Suppressor macrophage treated with lipopolysaccharide for 1 hour (primary cell): ENCODE measurements at regions not wholly inside any gene's neighbourhood (a gene's known extent, or its start where the extent isn't known, plus 50 kb on each side); places are given as distances from the start of the nearest gene placed in this dataset.

ENCODE experiments used
- DNase-seq, 3 donors: peaks; one replicate each; pipeline ENCODE4 v3.0.0-alpha.2; 2020 to 2022

- DNase-seq: no peak
Measured at GRCh38 chr13:86974251-86974994, 696.7 kb upstream of the SLITRK5 start.

GRCh38 chr13:86974995-86975328 lies 696.2 kb upstream of the SLITRK5 start:
- DNase-seq: no peak

- no peak for DNase-seq
Measured at GRCh38 chr13:86976521-86977324, 694.4 kb upstream of the SLITRK5 start.

GRCh38 chr13:86986448-86986847 lies 684.7 kb upstream of the SLITRK5 start:
- no peak for DNase-seq

GRCh38 chr13:86992251-86992650 lies 678.9 kb upstream of the SLITRK5 start:
- no peak for DNase-seq

GRCh38 chr13:87003265-87003664 lies 667.9 kb upstream of the SLITRK5 start:
- no peak for DNase-seq

GRCh38 chr13:87005511-87005910 lies 665.7 kb upstream of the SLITRK5 start:
- DNase-seq: no peak

- DNase-seq: no peak
Measured at GRCh38 chr13:87035526-87035925, 635.6 kb upstream of the SLITRK5 start.

- DNase-seq: no peak
Measured at GRCh38 chr13:87042946-87043345, 628.2 kb upstream of the SLITRK5 start.

GRCh38 chr13:87052731-87053130 lies 618.4 kb upstream of the SLITRK5 start:
- no peak for DNase-seq

- DNase-seq: no peak
Measured at GRCh38 chr13:87057807-87058520, 613.2 kb upstream of the SLITRK5 start.

GRCh38 chr13:87058786-87059329 lies 612.3 kb upstream of the SLITRK5 start:
- DNase-seq: no peak

- DNase-seq: no peak
Measured at GRCh38 chr13:87078947-87079795, 592.0 kb upstream of the SLITRK5 start.

- no peak for DNase-seq
Measured at GRCh38 chr13:87080100-87080779, 590.9 kb upstream of the SLITRK5 start.

- no peak for DNase-seq
Measured at GRCh38 chr13:87084192-87084591, 587.0 kb upstream of the SLITRK5 start.

- DNase-seq: no peak
Measured at GRCh38 chr13:87087741-87088140, 583.4 kb upstream of the SLITRK5 start.

- DNase-seq: no peak
Measured at GRCh38 chr13:87089391-87089790, 581.8 kb upstream of the SLITRK5 start.

GRCh38 chr13:87093399-87093798 lies 577.8 kb upstream of the SLITRK5 start:
- no peak for DNase-seq

- DNase-seq: no peak
Measured at GRCh38 chr13:87094646-87095045, 576.5 kb upstream of the SLITRK5 start.

- no peak for DNase-seq
Measured at GRCh38 chr13:87100431-87100830, 570.7 kb upstream of the SLITRK5 start.

GRCh38 chr13:87107651-87108050 lies 563.5 kb upstream of the SLITRK5 start:
- DNase-seq: no peak

GRCh38 chr13:87120476-87120875 lies 550.7 kb upstream of the SLITRK5 start:
- no peak for DNase-seq
